Loucy (cell line): ENCODE measurements at regions not wholly inside any gene's neighbourhood (a gene's known extent, or its start where the extent isn't known, plus 50 kb on each side); places are given as distances from the start of the nearest gene placed in this dataset.

Experiments
- H2AFZ ChIP-seq: fragments of 200-600 bp; sonication (generic); 2 replicates; pipeline ENCODE4 v1.6.0; 2016; ENCODE audit warnings: antibody characterized with exemption, mild to moderate bottlenecking, low read length, moderate library complexity
- H3F3A ChIP-seq: fragments of 200-600 bp; 2 replicates; pipeline ENCODE4 v1.6.0; 2016; ENCODE audit warnings: antibody characterized with exemption, low read depth, mild to moderate bottlenecking
- H3K27me3 ChIP-seq: fragments of 200-600 bp; sonication (generic); 2 replicates; pipeline ENCODE4 v1.6.1; 2014; ENCODE audit warnings: low read length, mild to moderate bottlenecking; ENCODE audit not compliant: insufficient read depth, poor library complexity, severe bottlenecking
- H3K36me3 ChIP-seq: fragments of 200-600 bp; sonication (generic); 2 replicates; pipeline ENCODE4 v1.6.1; 2016; ENCODE audit warnings: low read length; ENCODE audit not compliant: insufficient read depth
- H3K4me1 ChIP-seq: fragments of 200-600 bp; sonication (generic); 2 replicates; pipeline ENCODE4 v1.5.1; 2014; ENCODE audit warnings: low read length, mild to moderate bottlenecking; ENCODE audit not compliant: insufficient read depth, poor library complexity, severe bottlenecking
- H3K4me2 ChIP-seq: fragments of 200-600 bp; sonication (generic); 2 replicates; pipeline ENCODE4 v1.6.0; 2014; ENCODE audit warnings: antibody characterized with exemption, low read length, low read depth, mild to moderate bottlenecking; ENCODE audit not compliant: poor library complexity, severe bottlenecking
- H3K4me3 ChIP-seq: fragments of 200-600 bp; sonication (generic); 2 replicates; pipeline ENCODE4 v1.5.1; 2014; ENCODE audit warnings: low read length, mild to moderate bottlenecking, mixed read lengths; ENCODE audit not compliant: poor library complexity, severe bottlenecking
- H3K79me2 ChIP-seq: fragments of 200-600 bp; sonication (generic); 2 replicates; pipeline ENCODE4 v1.6.1; 2014; ENCODE audit warnings: low read length; ENCODE audit not compliant: insufficient read depth
- H3K9ac ChIP-seq: fragments of 200-600 bp; sonication (generic); 2 replicates; pipeline ENCODE4 v1.6.0; 2014; ENCODE audit warnings: mild to moderate bottlenecking, low read depth, low read length, moderate library complexity; ENCODE audit not compliant: poor library complexity, severe bottlenecking
- H3K9me2 ChIP-seq: fragments of 200-600 bp; sonication (generic); replicated peaks from 2 replicates; pipeline ENCODE4 v1.6.1; 2016; ENCODE audit warnings: low read depth, low read length, mixed read lengths
- H3K9me3 ChIP-seq: fragments of 200-600 bp; sonication (generic); 2 replicates; pipeline ENCODE4 v1.6.1; 2014; ENCODE audit warnings: mild to moderate bottlenecking, antibody characterized with exemption, low read length, low read depth; ENCODE audit not compliant: insufficient read depth
- H4K20me1 ChIP-seq: fragments of 200-600 bp; sonication (generic); 2 replicates; pipeline ENCODE4 v1.6.0; 2014; ENCODE audit warnings: antibody characterized with exemption, low read length, mild to moderate bottlenecking; ENCODE audit not compliant: insufficient read depth, poor library complexity, severe bottlenecking
- EZH2phosphoT487 ChIP-seq: fragments of 200-600 bp; IDR thresholded peaks from 2 replicates; pipeline ENCODE4 v1.6.1; 2018; ENCODE audit warnings: antibody characterized with exemption, mild to moderate bottlenecking, moderate library complexity, borderline replicate concordance
- TF ChIP-seq, protein P1 (sequence below): fragments of 200-600 bp; sonication (generic); conservative IDR thresholded peaks from 2 replicates; pipeline ENCODE4 v1.5.1; 2014; ENCODE audit warnings: mild to moderate bottlenecking, antibody characterized with exemption, low read length

- TF ChIP-seq EZH2phosphoT487 = no peak
- TF ChIP-seq, protein P1, sequence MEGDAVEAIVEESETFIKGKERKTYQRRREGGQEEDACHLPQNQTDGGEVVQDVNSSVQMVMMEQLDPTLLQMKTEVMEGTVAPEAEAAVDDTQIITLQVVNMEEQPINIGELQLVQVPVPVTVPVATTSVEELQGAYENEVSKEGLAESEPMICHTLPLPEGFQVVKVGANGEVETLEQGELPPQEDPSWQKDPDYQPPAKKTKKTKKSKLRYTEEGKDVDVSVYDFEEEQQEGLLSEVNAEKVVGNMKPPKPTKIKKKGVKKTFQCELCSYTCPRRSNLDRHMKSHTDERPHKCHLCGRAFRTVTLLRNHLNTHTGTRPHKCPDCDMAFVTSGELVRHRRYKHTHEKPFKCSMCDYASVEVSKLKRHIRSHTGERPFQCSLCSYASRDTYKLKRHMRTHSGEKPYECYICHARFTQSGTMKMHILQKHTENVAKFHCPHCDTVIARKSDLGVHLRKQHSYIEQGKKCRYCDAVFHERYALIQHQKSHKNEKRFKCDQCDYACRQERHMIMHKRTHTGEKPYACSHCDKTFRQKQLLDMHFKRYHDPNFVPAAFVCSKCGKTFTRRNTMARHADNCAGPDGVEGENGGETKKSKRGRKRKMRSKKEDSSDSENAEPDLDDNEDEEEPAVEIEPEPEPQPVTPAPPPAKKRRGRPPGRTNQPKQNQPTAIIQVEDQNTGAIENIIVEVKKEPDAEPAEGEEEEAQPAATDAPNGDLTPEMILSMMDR = no peak
- Histone ChIP-seq H3K9me3 (no peaks in the 10 kb centered on the region), H4K20me1 (no peaks in the 10 kb centered on the region)
These were observed 220.3 kb upstream of the TPM1 start for GRCh38 chr15:62822228-62822627.

DNA sequence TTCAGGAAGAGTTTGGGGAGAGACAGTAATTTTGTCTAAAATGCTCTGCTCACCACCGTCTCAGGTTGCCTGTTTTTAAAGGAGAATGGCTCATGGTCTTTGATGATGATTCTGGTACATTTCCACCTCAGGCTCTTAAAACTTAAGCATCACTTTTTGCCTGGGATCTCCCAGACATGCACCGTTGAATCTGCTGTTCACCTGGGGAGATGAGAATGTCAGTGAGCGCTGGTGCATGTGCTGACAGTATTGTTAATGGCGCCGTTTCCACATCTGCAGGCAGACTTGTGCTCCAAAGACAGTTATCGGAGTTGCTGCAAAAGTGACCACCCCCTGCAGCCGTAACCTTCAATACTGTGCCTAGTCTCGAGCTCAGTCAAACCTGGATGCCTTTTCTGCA, 219.0 kb upstream of the TPM1 start:
- no peak overlapping the region for H3K4me3 ChIP-seq

More at GRCh38 chr15:62822228-62822627, 220.3 kb upstream of the TPM1 start:
- Histone ChIP-seq H3K79me2 (no peaks in the 10 kb centered on the region), H2AFZ (no peak overlapping the region), H3F3A (no peaks in the 10 kb centered on the region), H3K9ac (no peak overlapping the region), H3K4me3 (no peak overlapping the region), H3K36me3 (no peaks in the 10 kb centered on the region), H3K4me2 (no peak overlapping the region), H3K9me2 (no peaks in the 10 kb centered on the region), H3K4me1 (no peaks in the 10 kb centered on the region), H3K27me3 (no peaks in the 10 kb centered on the region)

GRCh38 chr15:62824111-62825015, 218.2 kb upstream of the TPM1 start:
- Histone ChIP-seq H3F3A (no peaks in the 10 kb centered on the region), H3K36me3 (no peaks in the 10 kb centered on the region), H3K9me3 (no peaks in the 10 kb centered on the region), H3K9ac (no peak overlapping the region), H3K4me3 (no peak overlapping the region), H3K4me1 (no peaks in the 10 kb centered on the region), H2AFZ (no peak overlapping the region), H3K79me2 (no peaks in the 10 kb centered on the region), H4K20me1 (no peaks in the 10 kb centered on the region), H3K9me2 (no peaks in the 10 kb centered on the region), H3K27me3 (no peaks in the 10 kb centered on the region), H3K4me2 (no peak overlapping the region)
- TF ChIP-seq, protein P1 = no peak
- TF ChIP-seq EZH2phosphoT487 = no peak

More for the DNA sequence above, 219.0 kb upstream of the TPM1 start:
- Histone ChIP-seq H3K4me1 (no peaks in the 10 kb centered on the region), H3K36me3 (no peaks in the 10 kb centered on the region), H2AFZ (no peak overlapping the region), H3K27me3 (no peaks in the 10 kb centered on the region), H3K9ac (no peak overlapping the region), H4K20me1 (no peaks in the 10 kb centered on the region), H3F3A (no peaks in the 10 kb centered on the region), H3K9me2 (no peaks in the 10 kb centered on the region), H3K79me2 (no peaks in the 10 kb centered on the region), H3K9me3 (no peaks in the 10 kb centered on the region), H3K4me2 (no peak overlapping the region)
- no peak for TF ChIP-seq EZH2phosphoT487
- TF ChIP-seq, protein P1 = no peak
